H1 (cell line): ENCODE measurements at regions not wholly inside any gene's neighbourhood (a gene's known extent, or its start where the extent isn't known, plus 50 kb on each side); places are given as distances from the start of the nearest gene placed in this dataset.
A peak's percentile ranks its signal among the peaks of the same experiment; 100 is the strongest.

Experiments
- CTCF ChIA-PET: fragments of 300-600 bp; sonication (Branson Sonifier 250); formaldehyde crosslinking; loops from one replicate; lab custom pipeline; 2021; ENCODE audit not compliant: partially characterized antibody; lab: Charles Lee
- POLR2A ChIA-PET: fragments of 300-600 bp; sonication (Branson Sonifier 250); formaldehyde crosslinking; loops from one replicate; lab custom pipeline; 2021; ENCODE audit warnings: inconsistent platforms; ENCODE audit not compliant: partially characterized antibody; lab: Charles Lee
- DNase-seq, 2 experiments: peaks; one replicate each; pipeline versions ENCODE4 v3.0.0 to v3.0.0-alpha.2; 2010 to 2022; ENCODE audit warnings: low spot score in 2 of 2, low read depth in 1 of 2, mixed read lengths in 1 of 2
- FAIRE-seq: peaks from 2 replicates; lab custom pipeline; 2011; peaks lifted over from hg19 to GRCh38; lab: Jason Lieb, UNC
- H2AFZ ChIP-seq: 2 replicates; pipeline ENCODE4 v1.8.1; 2012; ENCODE audit warnings: low read length, inconsistent platforms
- H2AK5ac ChIP-seq: 2 replicates; pipeline ENCODE4 v1.6.1; 2013; ENCODE audit warnings: low read depth, low read length
- H2BK120ac ChIP-seq: replicated peaks from 2 replicates; pipeline ENCODE3; 2013; ENCODE audit warnings: low read depth, low read length, inconsistent platforms
- H2BK12ac ChIP-seq: 2 replicates; pipeline ENCODE4 v1.6.1; 2013; ENCODE audit warnings: low read depth, low read length
- H2BK15ac ChIP-seq: 2 replicates; pipeline ENCODE4 v1.6.1; 2013; ENCODE audit warnings: low read length
- H2BK20ac ChIP-seq: 2 replicates; pipeline ENCODE4 v1.6.1; 2013; ENCODE audit warnings: low read length
- H2BK5ac ChIP-seq: 2 replicates; pipeline ENCODE4 v1.6.1; 2013; ENCODE audit warnings: low read depth, low read length
- H3K14ac ChIP-seq: 2 replicates; pipeline ENCODE4 v1.6.1; 2013; ENCODE audit warnings: inconsistent platforms; ENCODE audit not compliant: insufficient read length
- H3K18ac ChIP-seq: 2 replicates; pipeline ENCODE4 v1.6.1; 2013; ENCODE audit warnings: low read length; ENCODE audit errors: extremely low read depth
- H3K23ac ChIP-seq: 2 replicates; pipeline ENCODE4 v1.6.1; 2013; ENCODE audit warnings: inconsistent platforms; ENCODE audit not compliant: insufficient read length
- H3K23me2 ChIP-seq: 2 replicates; pipeline ENCODE4 v1.6.1; 2013; ENCODE audit warnings: low read depth, low read length
- H3K27ac ChIP-seq: 2 replicates; pipeline ENCODE4 v1.6.1; 2011; ENCODE audit warnings: low read depth, low read length, inconsistent platforms
- H3K27me3 ChIP-seq, 4 experiments: replicated peaks in 1 of 4; 1 replicate in 1 of 4; 2 replicates in 3 of 4; pipeline versions ENCODE4 v1.6.1 to v1.8.1; 2011 to 2013; ENCODE audit warnings: low read length in 3 of 4, mild to moderate bottlenecking in 3 of 4, inconsistent platforms in 2 of 4, mixed read lengths in 2 of 4, moderate library complexity in 1 of 4; ENCODE audit not compliant: control insufficient read depth in 3 of 4, insufficient read depth in 3 of 4; ENCODE audit errors: extremely low read depth in 1 of 4
- H3K36me3 ChIP-seq, 4 experiments: 2 replicates each; pipeline versions ENCODE4 v1.6.1 to v1.8.1; 2011 to 2013; ENCODE audit warnings: mild to moderate bottlenecking in 4 of 4, low read length in 3 of 4, moderate library complexity in 2 of 4, control low read depth in 1 of 4, inconsistent platforms in 1 of 4; ENCODE audit not compliant: insufficient read depth in 4 of 4, control insufficient read depth in 2 of 4
- H3K4ac ChIP-seq: replicated peaks from 2 replicates; pipeline ENCODE3; 2013; ENCODE audit warnings: low read length, low read depth, mixed read lengths, inconsistent platforms; ENCODE audit not compliant: insufficient read length
- H3K4me1 ChIP-seq, 4 experiments: replicated peaks in 1 of 4; 1 replicate in 1 of 4; 2 replicates in 3 of 4; pipeline versions ENCODE4 v1.6.1 to v1.8.1; 2011 to 2013; ENCODE audit warnings: low read length in 3 of 4, inconsistent platforms in 2 of 4, mixed read lengths in 1 of 4; ENCODE audit not compliant: insufficient read depth in 4 of 4, control insufficient read depth in 3 of 4
- H3K4me2 ChIP-seq, 2 experiments: 2 replicates each; pipeline versions ENCODE4 v1.6.1 to v1.8.1; 2011 to 2013; ENCODE audit warnings: low read depth in 2 of 2, low read length in 2 of 2, control low read depth in 1 of 2, inconsistent platforms in 1 of 2, mild to moderate bottlenecking in 1 of 2; ENCODE audit not compliant: insufficient read depth in 1 of 2
- H3K4me3 ChIP-seq, 4 experiments: fragments of 200-600, 300-600 bp in 1 of 4; sonication (generic), shearing (Covaris generic), sonication (Bioruptor Twin) in 1 of 4; 2 replicates each; pipeline versions ENCODE4 v1.5.1 to v1.8.1; 2011 to 2016; ENCODE audit warnings: low read length in 4 of 4, low read depth in 3 of 4, control low read depth in 2 of 4, inconsistent platforms in 2 of 4, mild to moderate bottlenecking in 2 of 4, mixed read lengths in 1 of 4, moderate library complexity in 1 of 4; ENCODE audit not compliant: insufficient read depth in 2 of 4; ENCODE audit errors: extremely low read depth in 1 of 4
- H3K56ac ChIP-seq: replicated peaks from 2 replicates; pipeline ENCODE3; 2013; ENCODE audit warnings: low read depth, mild to moderate bottlenecking, mixed read lengths, low read length, inconsistent platforms; ENCODE audit not compliant: insufficient read length
- H3K79me1 ChIP-seq: 2 replicates; pipeline ENCODE4 v1.6.1; 2013; ENCODE audit warnings: low read depth, low read length, control low read depth
- H3K79me2 ChIP-seq, 2 experiments: 2 replicates each; pipeline versions ENCODE4 v1.6.1 to v1.8.1; 2012 to 2013; ENCODE audit warnings: low read length in 2 of 2, mild to moderate bottlenecking in 2 of 2, inconsistent platforms in 1 of 2; ENCODE audit not compliant: insufficient read depth in 2 of 2, control insufficient read depth in 1 of 2
- H3K9ac ChIP-seq, 4 experiments: replicated peaks in 1 of 4; 1 replicate in 1 of 4; 2 replicates in 3 of 4; pipeline versions ENCODE4 v1.6.1 to v1.8.1; 2011 to 2013; ENCODE audit warnings: low read depth in 3 of 4, low read length in 3 of 4, control low read depth in 2 of 4, mild to moderate bottlenecking in 2 of 4, moderate library complexity in 2 of 4, inconsistent platforms in 1 of 4; ENCODE audit errors: extremely low read depth in 1 of 4
- H3K9me3 ChIP-seq, 2 experiments: 2 replicates each; pipeline versions ENCODE4 v1.6.1 to v1.8.1; 2012 to 2013; ENCODE audit warnings: mild to moderate bottlenecking in 2 of 2, moderate library complexity in 2 of 2, control low read depth in 1 of 2, inconsistent platforms in 1 of 2, low read depth in 1 of 2, low read length in 1 of 2, mixed read lengths in 1 of 2; ENCODE audit not compliant: insufficient read depth in 2 of 2
- H4K20me1 ChIP-seq, 2 experiments: replicated peaks in 1 of 2; 2 replicates each; pipeline versions ENCODE3 to v1.8.1; 2011 to 2013; ENCODE audit warnings: inconsistent platforms in 2 of 2, low read length in 2 of 2, mild to moderate bottlenecking in 1 of 2; ENCODE audit not compliant: insufficient read depth in 2 of 2, control insufficient read depth in 1 of 2
- H4K5ac ChIP-seq: 2 replicates; pipeline ENCODE4 v1.6.1; 2013; ENCODE audit warnings: low read length, low read depth, mixed read lengths, inconsistent platforms; ENCODE audit not compliant: insufficient read length
- H4K8ac ChIP-seq: 2 replicates; pipeline ENCODE4 v1.8.0; 2013; ENCODE audit warnings: mild to moderate bottlenecking, moderate library complexity, low read length, inconsistent platforms; ENCODE audit not compliant: insufficient read depth; ENCODE audit errors: extremely low read depth
- H4K91ac ChIP-seq: replicated peaks from 2 replicates; pipeline ENCODE3; 2013; ENCODE audit warnings: low read length, mixed read lengths, inconsistent platforms; ENCODE audit not compliant: insufficient read length
- EP300 ChIP-seq, 2 experiments: IDR thresholded peaks; 1 replicate in 1 of 2; 2 replicates in 1 of 2; pipeline ENCODE4 v1.6.1; 2011 to 2012; ENCODE audit warnings: low read depth in 2 of 2, low read length in 2 of 2, mild to moderate bottlenecking in 2 of 2, borderline replicate concordance in 1 of 2, inconsistent platforms in 1 of 2, moderate library complexity in 1 of 2
- RAD21 ChIP-seq, 2 experiments: IDR thresholded peaks in 1 of 2; conservative IDR thresholded peaks in 1 of 2; 2 replicates each; pipeline ENCODE4 v1.6.1; 2011; ENCODE audit warnings: low read depth in 2 of 2, low read length in 2 of 2, improper control_type of control experiment in 1 of 2, inconsistent platforms in 1 of 2, mild to moderate bottlenecking in 1 of 2, moderate library complexity in 1 of 2

GRCh38 chr2:147288131-147288530, 556.7 kb upstream of the ACVR2A start:
- FAIRE-seq = no peak
- H3K23me2 ChIP-seq = no peaks in the 10 kb centered on the region
- no peak overlapping the region for H3K27ac ChIP-seq
- no peak overlapping the region for H4K91ac ChIP-seq
- no peak overlapping the region for H2BK15ac ChIP-seq
- no peaks in the 10 kb centered on the region for H3K27me3 ChIP-seq
- H3K56ac ChIP-seq = no peak overlapping the region
- no peaks in the 10 kb centered on the region for H3K79me1 ChIP-seq
- ChIA-PET CTCF (no interaction called here), POLR2A (no interaction called here)
- no peak overlapping the region for H2BK12ac ChIP-seq
- no peak overlapping the region for H4K8ac ChIP-seq
- no peak overlapping the region for H3K9ac ChIP-seq
- H2AK5ac ChIP-seq = no peak overlapping the region
- no peak overlapping the region for H4K5ac ChIP-seq
- no peak overlapping the region for H3K14ac ChIP-seq
- no peak for TF ChIP-seq EP300 (IDR thresholded peaks at IDR 0.05; ENCODE audit: borderline replicate concordance in 1 of 2, low read depth in 2 of 2, low read length in 2 of 2)
- peak in 1 of 2 experiments; percentile 29; a peak in 2 of 4 replicates for TF ChIP-seq RAD21 (IDR thresholded peaks at IDR 0.05 in 1 of 2, conservative IDR thresholded peaks at IDR 0.05 in 1 of 2; ENCODE audit: low read depth in 2 of 2, low read length in 2 of 2)
- no peak for DNase-seq
- no peak overlapping the region for H2BK5ac ChIP-seq
- no peak overlapping the region for H3K4me2 ChIP-seq
- H3K23ac ChIP-seq = no peak overlapping the region
- no peak overlapping the region for H2AFZ ChIP-seq
- H3K9me3 ChIP-seq = no peaks in the 10 kb centered on the region
- no peaks in the 10 kb centered on the region for H4K20me1 ChIP-seq
- no peak overlapping the region for H3K4ac ChIP-seq
- no peak overlapping the region for H3K4me3 ChIP-seq
- H3K4me1 ChIP-seq = peaks cover 0 to 2% (median 0%) of the 10 kb centered on the region in 4 experiments; a peak in 2 of 7 replicates
- H3K79me2 ChIP-seq = no peaks in the 10 kb centered on the region
- no peaks in the 10 kb centered on the region for H3K36me3 ChIP-seq
- H2BK20ac ChIP-seq = no peak overlapping the region
- H3K18ac ChIP-seq = no peak overlapping the region
- no peak overlapping the region for H2BK120ac ChIP-seq
